Activated naive CD8-positive, alpha-beta T cell treated with anti-CD3 and anti-CD28 coated beads, Interleukin-2, amount 50 U/mL, for 24 hours (primary cell): ENCODE measurements at regions not wholly inside any gene's neighbourhood (a gene's known extent, or its start where the extent isn't known, plus 50 kb on each side); places are given as distances from the start of the nearest gene placed in this dataset.
"Not testable (repeated sequence)": the region's sequence is repeated elsewhere in the genome, so short reads cannot be mapped to it uniquely, and the experiment has no call there.

Experiments
- ATAC-seq: fragments of 150-1000 bp; cut with Tn5 transposase; one replicate; pipeline ENCODE4 v1.10.0; 2021
- DNase-seq: peaks from one replicate; pipeline ENCODE4 v3.0.0; 2021
- H3K27ac Mint-ChIP-seq: one replicate; pipeline ENCODE4 v1.8.0; 2021; ENCODE audit warnings: mild to moderate bottlenecking, mixed read lengths
- H3K27me3 Mint-ChIP-seq: one replicate; pipeline ENCODE4 v1.8.0; 2021; ENCODE audit warnings: mixed read lengths
- H3K36me3 Mint-ChIP-seq: one replicate; pipeline ENCODE4 v1.8.0; 2021; ENCODE audit warnings: low read depth, mixed read lengths
- H3K4me1 Mint-ChIP-seq: one replicate; pipeline ENCODE4 v1.8.0; 2021; ENCODE audit warnings: mixed read lengths
- H3K4me3 Mint-ChIP-seq: one replicate; pipeline ENCODE4 v1.8.0; 2021; ENCODE audit warnings: mild to moderate bottlenecking, moderate library complexity, mixed read lengths
- H3K9me3 Mint-ChIP-seq: one replicate; pipeline ENCODE4 v1.8.0; 2021; ENCODE audit warnings: mixed read lengths

DNA sequence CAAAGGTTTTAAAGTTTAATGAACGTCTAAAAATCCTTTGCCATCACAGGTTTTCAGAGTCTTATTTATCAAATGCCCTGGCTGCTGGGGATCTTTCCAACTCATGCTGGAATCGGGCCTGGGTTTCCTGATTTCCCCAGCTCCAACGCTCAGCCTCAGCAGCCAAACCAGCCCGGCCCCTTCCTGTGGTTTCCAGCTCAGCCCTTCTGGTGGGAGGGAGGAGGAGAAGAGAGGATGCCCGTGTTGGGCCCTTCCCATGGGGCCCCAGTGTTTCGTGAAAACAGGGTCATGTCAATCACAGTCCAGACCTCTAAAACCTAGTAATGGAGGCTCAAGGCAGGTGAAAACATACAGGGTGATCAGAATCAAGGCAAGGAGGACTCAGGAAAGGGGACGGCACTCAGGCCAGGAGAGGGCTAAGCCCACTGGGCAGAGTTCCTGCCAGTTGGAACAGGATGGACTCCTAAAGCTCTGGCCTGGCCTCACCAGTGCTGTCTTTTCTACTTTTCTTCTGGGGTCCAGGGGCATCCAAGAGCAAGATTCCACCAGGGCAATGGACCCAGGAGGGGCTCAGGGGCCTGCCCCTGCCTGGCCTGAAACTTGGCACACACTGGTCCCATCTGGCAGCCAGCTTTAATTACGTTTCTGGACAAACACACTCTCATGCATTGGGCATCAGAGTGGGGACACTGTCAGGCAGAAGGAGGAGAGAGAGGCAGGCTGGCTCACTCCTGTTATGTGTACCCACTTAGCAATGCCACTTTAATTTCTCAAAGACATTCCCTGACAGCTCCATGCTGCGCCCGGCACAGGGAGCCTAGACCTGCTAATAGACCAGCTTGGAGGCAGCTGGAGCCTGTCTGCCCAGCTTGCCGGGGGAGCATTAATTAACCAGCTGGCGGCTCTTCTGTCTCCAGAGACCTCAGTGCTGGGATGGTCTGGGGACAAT is 194.6 kb downstream of the FAM43A start:
- Mint-ChIP-seq H3K4me3 (no peak overlapping the region), H3K36me3 (peaks cover 3% of the 10 kb centered on the region), H3K27ac (no peak overlapping the region), H3K9me3 (peaks cover 14% of the 10 kb centered on the region), H3K27me3 (peaks cover 5% of the 10 kb centered on the region), H3K4me1 (peaks cover 16% of the 10 kb centered on the region)
- no peak for ATAC-seq
- DNase-seq: no peak

- Mint-ChIP-seq H3K4me3 (no peak overlapping the region), H3K36me3 (peaks cover 3% of the 10 kb centered on the region), H3K27ac (no peak overlapping the region), H3K27me3 (peaks cover 5% of the 10 kb centered on the region), H3K4me1 (peaks cover 16% of the 10 kb centered on the region), H3K9me3 (peaks cover 14% of the 10 kb centered on the region)
- ATAC-seq (no peak), DNase-seq (no peak)
Observed at GRCh38 chr3:194880940-194881925, 195.6 kb downstream of the FAM43A start.

DNA sequence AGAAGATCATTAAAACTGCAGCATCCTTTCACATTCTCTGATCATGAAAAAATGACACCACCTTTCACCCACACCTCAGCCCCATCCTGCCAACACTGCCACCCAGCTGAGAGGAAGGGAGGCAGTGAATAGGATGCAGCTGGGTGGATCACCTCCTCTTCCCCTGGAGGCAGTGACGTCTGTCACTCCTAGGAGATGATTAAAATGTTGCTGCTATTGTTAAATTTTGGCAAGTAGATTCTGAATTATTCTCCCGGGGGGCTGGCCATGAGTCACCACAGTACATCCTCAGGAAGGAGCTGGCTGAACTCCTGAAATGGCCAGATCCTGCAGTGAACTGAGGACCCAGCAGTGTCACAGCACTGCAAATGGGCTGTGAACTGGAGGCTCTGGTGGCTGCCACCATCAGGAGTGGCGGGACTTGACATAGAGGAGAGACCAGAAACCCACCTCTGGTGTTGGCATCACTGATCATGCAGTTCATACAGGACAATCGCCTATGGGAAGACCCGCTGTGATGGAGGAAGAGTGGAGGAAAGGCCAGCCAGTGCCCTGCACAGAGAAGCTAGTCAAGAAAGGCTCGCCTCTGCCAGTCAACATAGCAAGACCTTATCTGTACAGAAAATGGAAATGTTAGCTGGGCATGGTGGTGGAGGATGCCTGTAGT is 199.1 kb downstream of the FAM43A start:
- H3K4me3 Mint-ChIP-seq: no peak overlapping the region
- no peak for DNase-seq
- peaks cover 5% of the 10 kb centered on the region for H3K27me3 Mint-ChIP-seq
- peaks cover 3% of the 10 kb centered on the region for H3K36me3 Mint-ChIP-seq
- no peak overlapping the region for H3K27ac Mint-ChIP-seq
- peaks cover 9% of the 10 kb centered on the region for H3K4me1 Mint-ChIP-seq
- H3K9me3 Mint-ChIP-seq: peaks cover 23% of the 10 kb centered on the region
- ATAC-seq: no peak

DNA sequence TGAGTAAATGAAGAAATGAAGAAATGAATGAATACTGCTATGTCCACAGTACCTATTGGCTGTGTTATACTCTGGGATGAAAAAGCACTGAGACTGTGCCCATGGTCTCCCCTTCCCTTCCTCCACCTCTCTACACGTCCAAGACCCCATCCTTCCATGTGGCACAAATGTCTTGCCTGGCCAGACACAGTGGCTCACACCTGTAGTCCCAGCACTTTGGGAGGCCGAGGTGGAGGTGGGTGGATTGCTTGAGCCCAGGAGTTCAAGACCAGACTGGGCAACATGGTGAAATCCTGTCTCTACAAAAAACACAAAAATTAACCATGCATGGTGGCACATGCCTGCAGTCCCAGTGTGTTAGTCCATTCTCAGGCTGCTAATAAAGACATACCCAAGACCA is 200.1 kb downstream of the FAM43A start:
- Mint-ChIP-seq H3K27ac (no peak overlapping the region), H3K36me3 (peaks cover 3% of the 10 kb centered on the region), H3K4me1 (no peaks in the 10 kb centered on the region), H3K9me3 (peaks cover 23% of the 10 kb centered on the region), H3K4me3 (no peak overlapping the region), H3K27me3 (peaks cover 5% of the 10 kb centered on the region)
- ATAC-seq: no peak
- no peak for DNase-seq

DNA sequence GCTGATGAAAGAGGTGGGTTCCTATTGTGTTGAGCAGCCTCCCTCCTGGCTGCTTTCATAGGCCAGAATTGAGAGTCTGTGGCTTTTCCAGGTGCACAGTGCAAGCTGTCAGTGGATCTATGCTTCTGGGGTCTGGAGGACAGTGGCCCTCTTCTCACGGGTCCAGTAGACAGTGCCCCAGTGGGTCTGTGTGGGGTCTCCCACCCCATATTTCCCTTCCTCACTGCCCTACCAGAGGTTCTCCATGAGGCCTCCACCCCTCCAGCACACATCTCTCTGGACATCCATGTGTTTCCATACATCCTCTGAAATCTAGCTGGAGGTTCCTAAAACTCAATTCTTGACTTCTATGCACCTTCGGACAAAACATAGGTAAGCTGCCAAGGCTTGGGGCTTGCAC is 201.2 kb downstream of the FAM43A start:
- ATAC-seq: no peak
- peaks cover 23% of the 10 kb centered on the region for H3K9me3 Mint-ChIP-seq

DNA sequence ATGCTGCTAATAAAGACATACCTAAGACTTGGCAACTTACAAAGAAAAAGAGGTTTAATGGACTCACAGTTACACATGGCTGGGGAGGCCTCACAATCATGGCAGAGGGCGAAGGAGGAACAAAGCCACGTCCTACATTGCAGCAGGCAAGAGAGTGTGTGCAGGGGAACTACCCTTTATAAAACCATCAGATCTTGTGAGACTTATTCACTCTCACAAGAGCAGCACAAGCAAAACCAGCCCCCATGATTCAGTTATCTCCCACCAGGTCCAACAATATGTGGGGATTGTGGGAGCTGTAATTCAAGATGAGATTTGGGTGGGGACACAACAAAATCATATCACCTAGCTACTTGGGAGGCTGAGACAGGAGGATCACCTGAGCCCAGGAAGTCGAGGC is 202.4 kb downstream of the FAM43A start:
- not testable (repeated sequence) for DNase-seq, H3K36me3 Mint-ChIP-seq, H3K27ac Mint-ChIP-seq, H3K4me3 Mint-ChIP-seq, ATAC-seq, H3K4me1 Mint-ChIP-seq, H3K27me3 Mint-ChIP-seq
- peaks cover 23% of the 10 kb centered on the region for H3K9me3 Mint-ChIP-seq

More for the DNA sequence above, 201.2 kb downstream of the FAM43A start:
- Mint-ChIP-seq H3K4me3 (no peak overlapping the region), H3K4me1 (no peaks in the 10 kb centered on the region), H3K36me3 (peaks cover 3% of the 10 kb centered on the region), H3K27me3 (peaks cover 5% of the 10 kb centered on the region), H3K27ac (no peak overlapping the region)
- no peak for DNase-seq

GRCh38 chr3:194888916-194889315 is 203.2 kb downstream of the FAM43A start:
- no peak overlapping the region for H3K27ac Mint-ChIP-seq
- H3K36me3 Mint-ChIP-seq: peaks cover 3% of the 10 kb centered on the region
- peaks cover 12% of the 10 kb centered on the region for H3K4me1 Mint-ChIP-seq
- H3K4me3 Mint-ChIP-seq: no peak overlapping the region
- H3K27me3 Mint-ChIP-seq: peaks cover 7% of the 10 kb centered on the region
- H3K9me3 Mint-ChIP-seq: peaks cover 22% of the 10 kb centered on the region
- DNase-seq: no peak
- no peak for ATAC-seq

DNA sequence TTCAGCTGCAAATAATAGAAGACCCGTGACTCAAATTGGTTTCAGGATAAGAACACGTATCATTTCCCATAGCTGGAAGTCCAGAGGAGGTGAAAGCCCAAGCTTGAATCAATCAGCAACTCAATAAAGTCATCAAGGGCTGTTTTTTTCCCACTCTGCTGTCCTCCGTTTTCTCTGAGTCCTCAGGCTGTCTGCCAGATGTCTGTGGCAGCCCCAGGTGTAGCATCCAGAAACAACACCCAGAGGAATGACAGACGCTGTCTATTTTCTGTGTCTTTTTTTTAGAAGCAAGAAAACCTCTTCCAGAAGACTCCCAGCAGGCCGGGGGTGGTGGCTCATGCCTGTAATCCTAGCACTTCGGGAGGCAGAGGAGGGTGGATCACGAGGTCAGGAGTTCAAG is 204.4 kb downstream of the FAM43A start:
- peaks cover 3% of the 10 kb centered on the region for H3K36me3 Mint-ChIP-seq
- H3K4me1 Mint-ChIP-seq: peaks cover 12% of the 10 kb centered on the region
- H3K9me3 Mint-ChIP-seq: peaks cover 22% of the 10 kb centered on the region
- ATAC-seq (no peak), DNase-seq (no peak)
- H3K27ac Mint-ChIP-seq: no peak overlapping the region
- peaks cover 2% of the 10 kb centered on the region for H3K27me3 Mint-ChIP-seq
- H3K4me3 Mint-ChIP-seq: no peak overlapping the region

DNA sequence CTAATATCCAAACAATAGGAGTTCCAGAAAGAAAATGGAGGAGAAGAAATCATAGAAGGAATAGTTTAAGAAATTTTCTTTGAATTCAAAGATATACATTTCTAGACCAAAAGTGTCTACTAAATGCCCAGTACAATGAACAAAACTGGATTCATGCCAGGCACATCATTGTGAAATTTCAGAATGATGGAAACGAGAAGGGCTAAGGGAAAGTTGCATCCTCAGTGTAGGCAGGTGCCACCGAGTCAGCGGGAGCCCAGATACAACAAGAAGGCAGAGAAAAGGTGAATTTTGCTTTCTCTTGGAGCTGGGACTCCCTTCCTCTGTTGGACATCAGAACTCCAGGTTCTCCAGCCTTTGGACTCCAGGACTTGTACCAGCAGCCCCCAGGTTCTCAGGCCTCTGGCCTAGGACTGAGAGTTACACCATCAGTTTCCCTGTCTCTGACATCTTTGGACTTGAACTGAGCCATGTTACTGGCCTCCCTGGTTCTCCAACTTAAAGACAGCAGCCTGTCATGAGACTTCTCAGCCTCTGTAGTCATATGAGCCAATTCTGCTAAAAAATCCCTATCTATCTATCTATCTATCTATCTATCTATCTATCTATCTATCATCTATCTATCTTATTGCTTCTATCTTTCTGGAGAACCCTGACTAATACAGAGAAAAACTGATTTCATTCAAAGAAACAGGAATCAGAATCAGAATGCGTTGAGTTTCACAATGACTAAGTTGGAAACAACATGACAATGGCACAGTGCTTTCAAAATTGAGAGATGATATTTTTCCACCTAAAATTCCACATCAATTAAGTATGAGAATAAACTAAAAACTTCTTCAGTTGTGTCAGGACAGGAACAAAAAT is 207.7 kb downstream of the FAM43A start:
- Mint-ChIP-seq H3K4me3 (no peak overlapping the region), H3K9me3 (peaks cover 20% of the 10 kb centered on the region), H3K4me1 (peaks cover 12% of the 10 kb centered on the region), H3K27ac (peak overlapping the region; percentile 24), H3K36me3 (peaks cover 3% of the 10 kb centered on the region), H3K27me3 (peaks cover 13% of the 10 kb centered on the region)
- ATAC-seq (no peak), DNase-seq (no peak)

DNA sequence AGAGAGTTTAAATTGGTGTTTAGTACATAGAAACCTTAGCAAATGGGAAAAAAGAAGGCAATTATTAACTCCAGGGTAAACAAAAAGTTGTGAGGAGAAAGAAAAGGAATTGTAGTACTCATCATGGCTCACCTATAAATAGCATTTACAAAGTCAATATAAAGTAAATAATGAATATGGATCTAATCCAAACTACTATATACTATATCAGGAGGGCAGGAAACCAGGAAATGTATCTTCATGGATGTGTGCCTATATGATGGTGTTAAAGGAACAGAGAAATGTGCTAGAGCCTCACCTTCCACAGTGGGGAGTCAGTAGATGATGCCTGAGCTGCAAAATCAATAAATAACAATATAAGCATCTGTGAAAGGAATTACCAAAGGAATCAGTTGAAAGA is 208.9 kb downstream of the FAM43A start:
- peaks cover 23% of the 10 kb centered on the region for H3K27me3 Mint-ChIP-seq
- peaks cover 12% of the 10 kb centered on the region for H3K4me1 Mint-ChIP-seq
- ATAC-seq (no peak), DNase-seq (no peak)
- H3K9me3 Mint-ChIP-seq: peaks cover 23% of the 10 kb centered on the region
- peaks cover 6% of the 10 kb centered on the region for H3K36me3 Mint-ChIP-seq
- no peak overlapping the region for H3K4me3 Mint-ChIP-seq
- no peak overlapping the region for H3K27ac Mint-ChIP-seq

GRCh38 chr3:194900854-194901522 is 215.3 kb downstream of the FAM43A start:
- H3K36me3 Mint-ChIP-seq: peaks cover 5% of the 10 kb centered on the region
- peaks cover 30% of the 10 kb centered on the region for H3K9me3 Mint-ChIP-seq
- H3K27me3 Mint-ChIP-seq: peaks cover 48% of the 10 kb centered on the region
- H3K27ac Mint-ChIP-seq: no peak overlapping the region
- ATAC-seq: no peak
- DNase-seq: no peak
- H3K4me1 Mint-ChIP-seq: peaks cover 3% of the 10 kb centered on the region
- no peak overlapping the region for H3K4me3 Mint-ChIP-seq

GRCh38 chr3:194903447-194903846 is 217.8 kb downstream of the FAM43A start:
- not testable (repeated sequence) for ATAC-seq, DNase-seq, H3K4me1 Mint-ChIP-seq, H3K4me3 Mint-ChIP-seq, H3K36me3 Mint-ChIP-seq, H3K27ac Mint-ChIP-seq
- Mint-ChIP-seq H3K27me3 (peaks cover 43% of the 10 kb centered on the region), H3K9me3 (peaks cover 29% of the 10 kb centered on the region)

GRCh38 chr3:194904999-194905398 is 219.3 kb downstream of the FAM43A start:
- H3K27ac Mint-ChIP-seq, ATAC-seq, H3K4me3 Mint-ChIP-seq, H3K36me3 Mint-ChIP-seq, DNase-seq, H3K4me1 Mint-ChIP-seq: not testable (repeated sequence)
- H3K27me3 Mint-ChIP-seq: peaks cover 31% of the 10 kb centered on the region
- peaks cover 22% of the 10 kb centered on the region for H3K9me3 Mint-ChIP-seq
